HG02642 (cell line): ENCODE measurements at regions not wholly inside any gene's neighbourhood (a gene's known extent, or its start where the extent isn't known, plus 50 kb on each side); places are given as distances from the start of the nearest gene placed in this dataset.

Experiments
- ATAC-seq: cut with Tn5 transposase; IDR thresholded peaks from one replicate; pipeline ENCODE4 v1.9.1; 2021; ENCODE audit warnings: mild to moderate bottlenecking; ENCODE audit not compliant: unreplicated experiment, poor library complexity

DNA sequence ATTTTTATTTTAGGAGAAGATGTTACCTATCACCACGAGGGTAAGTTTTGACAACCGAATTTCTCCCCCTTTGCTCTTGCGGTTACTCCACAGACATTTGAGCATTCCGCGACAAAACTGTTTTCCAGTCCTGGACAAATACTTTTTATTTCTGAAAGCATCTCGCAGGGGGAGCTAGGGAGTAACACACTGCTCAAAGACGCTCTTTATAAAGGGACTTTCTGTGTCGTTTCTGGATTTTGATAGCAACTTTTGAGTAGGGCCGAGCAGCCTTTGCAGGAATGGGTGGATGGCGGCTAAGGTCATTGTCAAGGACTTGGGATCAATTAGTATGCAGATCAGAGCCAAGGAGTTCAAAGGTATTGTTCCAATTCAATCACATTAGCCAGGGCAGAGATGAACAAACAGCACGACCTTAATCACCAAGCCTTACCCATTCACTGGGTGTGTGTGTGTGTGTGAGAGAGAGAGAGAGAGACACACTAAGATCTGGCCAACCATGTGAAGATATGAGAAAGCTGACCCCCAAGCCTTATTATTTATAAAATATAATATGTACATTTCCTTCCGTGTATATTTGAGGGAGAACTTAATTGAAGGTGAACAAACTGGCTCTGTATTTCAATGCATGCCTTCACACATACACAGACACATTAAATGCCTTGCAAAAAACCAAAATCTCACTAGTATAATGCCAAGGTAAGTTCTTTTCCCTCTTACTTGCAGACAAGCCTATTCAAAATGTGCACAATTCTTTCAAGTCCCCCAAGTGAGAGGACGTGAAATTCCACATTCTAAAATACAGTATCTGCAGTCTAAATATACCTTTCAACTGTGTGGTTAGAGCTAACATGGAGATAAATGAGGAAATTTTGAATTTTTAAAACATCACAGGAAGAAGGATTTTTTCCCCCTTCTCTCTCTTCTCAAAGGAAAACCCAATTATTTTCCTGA is 613.8 kb downstream of the VRK1 start:
- no peak for ATAC-seq

GRCh38 chr14:97411938-97412612 is 614.9 kb downstream of the VRK1 start:
- ATAC-seq: no peak

- ATAC-seq: no peak
Measured at GRCh38 chr14:97413022-97413539, 615.9 kb downstream of the VRK1 start.

DNA sequence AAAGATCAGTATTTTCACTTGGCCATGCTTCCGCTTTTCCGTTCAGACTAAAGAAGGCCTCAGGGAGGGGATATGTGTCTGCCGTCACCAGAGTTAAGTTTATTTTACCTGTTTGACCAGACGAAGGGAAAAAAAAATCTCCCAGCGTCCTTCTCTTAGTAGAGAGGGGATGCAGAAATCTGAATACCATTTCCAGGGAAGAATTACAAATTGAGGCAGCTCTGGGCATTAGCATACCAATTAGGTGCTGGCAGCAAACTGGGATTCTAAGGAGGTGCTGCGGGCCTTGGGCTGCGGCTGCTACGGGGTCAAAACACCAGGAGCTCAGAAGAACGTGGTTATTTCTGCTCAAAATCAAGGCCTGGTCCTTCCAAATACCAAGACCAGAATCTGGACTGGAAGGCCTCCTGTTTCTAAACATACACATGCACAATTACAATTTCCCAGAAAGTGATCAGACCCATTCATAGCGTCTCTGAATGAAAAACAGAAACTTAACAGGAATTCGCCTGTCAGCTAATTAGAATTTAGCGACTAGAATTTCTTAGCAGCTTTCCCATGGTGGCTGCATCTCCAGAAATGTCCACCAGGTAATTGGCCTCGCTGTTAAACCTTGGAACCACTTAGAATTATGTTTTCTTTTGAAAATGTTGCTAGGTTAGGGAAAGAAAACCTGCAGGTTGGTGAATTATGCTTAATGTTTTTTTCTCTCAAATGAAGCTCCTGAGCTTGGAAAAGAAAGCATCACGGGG is 617.0 kb downstream of the VRK1 start:
- ATAC-seq: no peak

DNA sequence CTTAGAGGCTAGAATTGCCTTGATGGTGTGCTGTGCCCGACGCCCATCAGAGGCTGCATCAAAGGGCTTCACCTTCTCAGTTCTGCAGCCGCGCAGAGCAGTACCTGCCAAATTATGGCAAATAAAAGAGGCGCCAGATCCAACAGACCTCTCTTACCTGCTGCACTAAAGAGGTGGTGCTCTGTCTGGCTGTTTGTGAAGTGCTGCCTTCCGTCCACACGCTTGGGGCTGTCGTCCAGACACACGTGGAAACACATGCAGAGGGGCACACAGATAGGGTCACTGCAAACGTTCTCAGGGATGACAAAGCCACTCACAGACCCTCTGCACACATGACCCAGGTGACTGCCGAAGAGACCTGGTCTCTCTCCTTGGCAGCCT is 617.5 kb downstream of the VRK1 start:
- ATAC-seq: no peak

- ATAC-seq: no peak
Measured at GRCh38 chr14:97415907-97416306, 618.7 kb downstream of the VRK1 start.

DNA sequence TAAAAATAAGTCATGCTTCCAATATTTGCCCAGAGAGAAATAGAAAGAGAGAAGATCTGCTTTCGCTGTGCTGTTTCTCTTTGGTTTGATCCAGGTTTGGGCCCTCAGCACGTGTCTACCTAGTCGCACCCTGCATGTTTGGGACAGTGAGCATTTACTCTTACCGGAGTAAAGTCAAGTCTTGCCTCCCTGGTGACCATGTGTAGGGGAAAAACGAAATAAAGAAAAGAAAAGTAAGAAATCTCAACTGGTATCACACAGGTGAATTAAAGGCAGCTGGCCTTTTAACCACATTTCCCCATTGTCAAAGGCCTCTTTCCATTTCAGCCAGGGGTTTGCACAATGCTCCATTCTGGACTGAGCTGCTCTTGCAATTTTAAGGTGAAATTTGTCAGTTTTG is 619.4 kb downstream of the VRK1 start:
- no peak for ATAC-seq

GRCh38 chr14:97417331-97417730 is 620.1 kb downstream of the VRK1 start:
- ATAC-seq: no peak

DNA sequence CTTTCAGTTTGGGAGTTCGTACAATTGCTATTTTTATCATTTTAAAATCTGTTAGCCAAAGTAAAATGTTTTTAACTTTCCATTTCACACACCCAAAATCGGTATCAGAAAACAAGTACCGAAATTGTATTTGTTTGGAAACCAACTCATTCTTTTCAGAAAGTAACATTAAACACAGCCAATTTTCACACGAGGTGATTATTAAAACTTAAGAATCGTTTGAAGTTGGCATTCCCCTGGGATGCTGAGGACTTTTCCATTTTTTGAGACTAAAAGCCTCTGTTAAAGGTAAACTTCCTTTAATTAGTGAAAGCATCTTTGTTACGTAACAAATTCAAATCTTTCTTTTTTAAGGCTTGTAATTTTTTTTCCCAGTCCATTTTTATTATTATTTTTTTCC is 623.0 kb downstream of the VRK1 start:
- ATAC-seq: no peak

- no peak for ATAC-seq
Measured at GRCh38 chr14:97426776-97427175, 629.6 kb downstream of the VRK1 start.

DNA sequence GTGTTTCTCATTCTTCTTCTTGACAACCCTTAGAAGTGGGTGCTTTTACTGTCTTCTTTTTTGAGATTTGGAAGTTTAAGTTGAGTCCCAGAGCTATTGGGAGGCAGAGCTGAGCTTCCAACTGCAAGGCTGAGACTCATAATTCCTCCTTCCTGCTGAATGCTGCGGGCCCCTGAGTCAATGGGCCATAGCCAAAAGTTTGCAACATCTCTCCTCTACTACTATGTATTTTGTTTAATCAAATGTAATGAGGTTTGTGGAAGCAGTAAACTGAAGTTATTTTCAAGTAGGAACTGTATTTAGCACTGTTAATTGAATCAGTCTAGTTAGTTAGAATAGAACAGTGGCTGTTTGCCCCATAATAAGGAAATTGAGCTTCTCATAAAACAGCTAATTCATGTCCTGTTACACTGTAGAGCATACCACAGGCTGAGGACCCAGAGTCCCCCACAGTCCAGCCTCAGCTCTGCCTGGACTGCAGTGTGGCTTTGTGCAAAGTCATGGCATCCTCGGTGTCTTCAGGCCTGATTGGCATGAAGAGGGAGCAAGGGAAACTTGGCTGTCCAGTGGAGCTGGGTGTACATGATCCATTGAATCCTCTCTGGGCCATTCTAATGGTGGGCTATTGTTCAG is 631.7 kb downstream of the VRK1 start:
- no peak for ATAC-seq

DNA sequence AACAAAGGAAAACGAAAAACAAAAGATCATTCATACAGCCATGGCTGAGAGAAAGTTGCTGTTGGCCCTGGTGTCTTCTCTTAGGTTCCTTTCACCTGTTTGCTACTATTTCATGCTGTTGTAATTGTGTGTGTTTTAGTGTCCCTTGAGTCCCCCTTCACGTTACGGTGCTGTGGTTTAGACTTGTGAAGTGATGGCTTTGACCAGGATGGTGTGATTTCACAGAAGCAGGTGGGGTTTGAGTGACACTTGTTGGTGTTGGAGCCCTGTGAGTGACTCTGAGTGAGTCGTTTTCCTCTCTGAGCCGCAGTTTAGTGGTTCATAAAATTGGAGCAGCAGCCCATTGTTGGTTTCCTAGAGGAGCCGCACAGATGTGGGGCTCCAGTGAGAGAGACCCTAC is 635.4 kb downstream of the VRK1 start:
- no peak for ATAC-seq

- ATAC-seq: no peak
Measured at GRCh38 chr14:97441740-97442362, 644.7 kb downstream of the VRK1 start.

DNA sequence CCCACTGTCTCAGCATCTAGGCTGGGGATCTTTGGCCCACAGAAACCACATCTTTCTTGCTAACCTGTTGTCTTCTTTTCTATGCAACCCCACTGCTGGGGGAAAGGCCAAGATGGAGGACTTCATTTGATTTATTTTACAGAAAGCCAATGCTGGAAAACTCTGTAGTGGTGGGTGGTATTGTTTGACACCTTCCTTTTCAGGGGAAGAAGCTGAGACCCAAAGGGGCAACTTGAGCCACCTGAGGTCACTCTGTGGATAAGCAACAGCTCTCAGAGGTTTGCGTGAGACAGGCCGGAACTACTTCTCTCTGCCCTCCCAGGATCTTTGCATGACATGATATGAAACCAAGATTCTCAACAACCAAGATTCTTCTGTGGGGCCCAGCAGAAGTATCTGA is 645.2 kb downstream of the VRK1 start:
- no peak for ATAC-seq

- ATAC-seq: no peak
Measured at GRCh38 chr14:97443412-97443811, 646.2 kb downstream of the VRK1 start.

DNA sequence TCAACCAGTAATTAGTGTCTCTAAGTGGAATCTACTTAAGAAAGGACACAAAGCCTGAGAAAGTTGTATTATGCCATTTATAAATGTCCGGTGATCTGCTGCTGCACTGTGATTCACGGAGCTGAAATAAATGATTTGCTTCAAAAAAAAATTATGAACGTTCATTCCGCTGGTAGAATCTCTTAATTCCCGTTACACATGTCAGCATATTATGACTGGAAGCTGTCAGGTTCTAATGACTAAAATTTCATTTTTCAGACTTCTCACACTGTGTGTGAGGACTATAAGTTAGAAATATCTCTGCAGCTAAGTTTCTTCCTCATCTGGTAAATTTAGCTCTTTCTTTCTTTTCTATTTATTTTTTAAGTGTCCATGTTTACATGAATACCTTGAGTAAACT is 647.1 kb downstream of the VRK1 start:
- no peak for ATAC-seq

DNA sequence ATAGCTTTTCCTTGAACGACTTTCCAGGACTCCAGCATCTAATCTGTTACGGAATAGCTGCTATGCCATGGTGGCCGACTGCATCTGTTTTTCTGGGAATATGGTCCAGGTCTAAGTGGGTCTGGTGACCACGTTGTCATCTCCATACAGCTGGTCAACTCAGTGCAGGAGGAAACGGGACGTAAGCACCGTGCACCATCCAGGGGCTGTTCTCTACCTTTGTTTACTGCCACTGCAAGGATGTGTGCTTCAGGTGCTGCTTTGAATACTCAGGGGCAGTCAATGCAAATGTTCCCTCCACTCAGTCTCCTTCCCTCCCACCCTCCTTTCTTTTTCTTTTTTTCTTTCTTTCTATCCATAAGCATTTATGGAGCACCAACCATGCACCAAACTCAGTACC is 648.2 kb downstream of the VRK1 start:
- no peak for ATAC-seq

DNA sequence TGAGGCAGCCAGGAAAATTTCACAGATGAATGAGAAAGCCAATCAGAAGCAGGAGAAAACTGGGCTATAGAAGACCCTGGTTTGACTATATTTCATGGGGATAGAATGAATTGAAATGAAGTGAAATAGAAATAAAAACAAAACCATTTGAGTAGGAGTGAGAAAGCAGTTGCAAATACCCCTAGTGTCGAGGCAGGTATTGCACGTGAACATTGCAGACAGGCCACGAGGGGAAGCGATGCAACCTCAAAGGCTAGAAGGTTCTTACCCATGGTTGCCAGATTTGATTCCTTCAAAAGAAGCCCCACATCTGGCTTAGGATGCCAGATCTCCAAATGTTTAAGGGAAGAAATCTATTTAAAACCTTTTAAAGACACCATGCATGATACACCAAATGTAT is 648.9 kb downstream of the VRK1 start:
- ATAC-seq: no peak

DNA sequence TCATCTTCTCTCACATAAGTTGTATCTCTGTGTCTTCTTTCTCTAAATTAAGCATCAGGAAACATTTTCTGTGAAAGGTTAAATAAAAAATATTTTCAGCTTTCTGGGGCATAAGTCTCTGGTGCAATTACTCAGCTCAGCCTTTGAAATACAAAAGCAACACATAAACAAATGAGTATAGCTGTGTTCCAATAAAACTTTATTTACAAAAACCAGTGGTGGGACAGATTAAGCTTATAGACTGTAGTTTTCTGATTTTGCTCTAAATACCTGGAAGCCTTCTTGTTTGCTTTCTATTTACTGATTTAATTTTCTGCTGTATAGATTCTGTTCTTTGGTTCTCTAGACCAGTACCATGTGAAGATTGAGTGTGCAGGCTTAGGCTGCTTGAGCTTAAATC is 655.1 kb downstream of the VRK1 start:
- ATAC-seq: no peak

DNA sequence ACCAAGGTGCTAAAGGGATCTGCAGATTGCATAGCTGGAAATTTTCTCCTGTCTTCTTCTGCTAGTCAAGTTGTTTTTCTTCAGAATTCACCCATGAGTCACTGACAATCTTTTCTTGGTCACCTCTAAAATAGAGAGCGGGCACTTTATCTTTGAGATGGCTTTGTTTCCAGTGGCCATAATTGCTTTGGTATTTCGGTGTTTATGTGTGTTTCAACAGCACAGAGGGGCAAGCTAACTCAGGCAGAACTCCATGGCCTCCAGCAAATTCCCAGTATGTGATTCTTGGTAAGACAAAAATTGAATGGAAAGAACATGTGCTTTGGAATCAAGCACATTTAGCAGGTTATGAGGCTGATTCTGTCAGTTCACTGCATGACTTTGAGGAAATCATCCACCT is 656.8 kb downstream of the VRK1 start:
- ATAC-seq: no peak
